Glutamatergic neuron (in vitro differentiated cells): ENCODE measurements at regions not wholly inside any gene's neighbourhood (a gene's known extent, or its start where the extent isn't known, plus 50 kb on each side); places are given as distances from the start of the nearest gene placed in this dataset.
"Not testable (repeated sequence)": the region's sequence is repeated elsewhere in the genome, so short reads cannot be mapped to it uniquely, and the experiment has no call there.

Experiments
- DNase-seq: peaks from one replicate; pipeline ENCODE4 v3.0.0; 2022
- H3K27ac Mint-ChIP-seq: one replicate; pipeline ENCODE4 v1.8.0; 2020; ENCODE audit warnings: mild to moderate bottlenecking, mixed read lengths, inconsistent platforms; ENCODE audit not compliant: unreplicated experiment
- H3K27me3 Mint-ChIP-seq: one replicate; pipeline ENCODE4 v1.8.0; 2020; ENCODE audit warnings: mild to moderate bottlenecking, moderate library complexity, mixed read lengths, inconsistent platforms; ENCODE audit not compliant: unreplicated experiment
- H3K36me3 Mint-ChIP-seq: one replicate; pipeline ENCODE4 v1.8.0; 2020; ENCODE audit warnings: mild to moderate bottlenecking, mixed read lengths, inconsistent platforms; ENCODE audit not compliant: unreplicated experiment
- H3K4me1 Mint-ChIP-seq: one replicate; pipeline ENCODE4 v1.8.0; 2020; ENCODE audit warnings: mild to moderate bottlenecking, low read depth, mixed read lengths, inconsistent platforms; ENCODE audit not compliant: unreplicated experiment
- H3K4me3 Mint-ChIP-seq: one replicate; pipeline ENCODE4 v1.8.0; 2020; ENCODE audit warnings: mild to moderate bottlenecking, mixed read lengths, inconsistent platforms; ENCODE audit not compliant: unreplicated experiment
- H3K9me3 Mint-ChIP-seq: one replicate; pipeline ENCODE4 v1.8.0; 2020; ENCODE audit warnings: mild to moderate bottlenecking, moderate library complexity, mixed read lengths, inconsistent platforms; ENCODE audit not compliant: unreplicated experiment
- TF ChIP-seq, protein P1 (sequence below): fragments of 200-600 bp; sonication (generic); IDR thresholded peaks from one replicate; pipeline ENCODE4 v1.5.0; 2021; ENCODE audit not compliant: partially characterized antibody, unreplicated experiment

DNA sequence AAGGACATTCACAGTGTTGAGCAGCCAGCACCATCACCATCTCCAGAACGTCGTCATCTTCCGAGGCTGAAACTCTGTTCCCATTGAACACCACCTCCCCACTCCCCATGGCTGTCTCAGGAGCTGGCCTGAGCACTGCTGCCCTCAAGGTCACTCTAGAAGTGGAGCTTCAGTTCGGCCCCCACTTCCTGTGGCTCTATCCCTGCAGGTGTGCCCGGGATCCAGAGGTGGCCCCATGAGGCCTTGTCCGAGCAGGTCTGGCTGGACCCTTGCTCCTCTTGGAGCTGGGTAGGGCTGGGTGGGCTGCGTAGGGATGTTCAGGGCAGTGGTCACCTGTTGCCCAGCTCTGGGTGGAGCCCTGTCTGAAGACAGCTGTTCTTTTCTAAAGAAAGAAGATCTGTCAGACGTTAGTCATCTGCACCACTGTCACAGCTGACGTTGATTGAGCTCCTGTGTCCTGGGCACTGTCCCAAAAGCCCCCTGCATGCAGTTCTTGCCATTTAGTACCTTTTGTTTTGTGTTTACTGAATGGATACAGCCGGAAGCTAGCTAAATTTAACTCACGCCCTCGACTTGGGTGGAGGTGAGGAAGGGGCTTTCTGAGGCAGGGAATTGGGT is 75.5 kb upstream of the CLDN5 start:
- H3K27ac Mint-ChIP-seq, result no peak overlapping the region
- H3K4me3 Mint-ChIP-seq, result no peak overlapping the region
- DNase-seq, result no peak
- no peaks in the 10 kb centered on the region for H3K36me3 Mint-ChIP-seq
- H3K27me3 Mint-ChIP-seq, result no peaks in the 10 kb centered on the region
- TF ChIP-seq, protein P1, sequence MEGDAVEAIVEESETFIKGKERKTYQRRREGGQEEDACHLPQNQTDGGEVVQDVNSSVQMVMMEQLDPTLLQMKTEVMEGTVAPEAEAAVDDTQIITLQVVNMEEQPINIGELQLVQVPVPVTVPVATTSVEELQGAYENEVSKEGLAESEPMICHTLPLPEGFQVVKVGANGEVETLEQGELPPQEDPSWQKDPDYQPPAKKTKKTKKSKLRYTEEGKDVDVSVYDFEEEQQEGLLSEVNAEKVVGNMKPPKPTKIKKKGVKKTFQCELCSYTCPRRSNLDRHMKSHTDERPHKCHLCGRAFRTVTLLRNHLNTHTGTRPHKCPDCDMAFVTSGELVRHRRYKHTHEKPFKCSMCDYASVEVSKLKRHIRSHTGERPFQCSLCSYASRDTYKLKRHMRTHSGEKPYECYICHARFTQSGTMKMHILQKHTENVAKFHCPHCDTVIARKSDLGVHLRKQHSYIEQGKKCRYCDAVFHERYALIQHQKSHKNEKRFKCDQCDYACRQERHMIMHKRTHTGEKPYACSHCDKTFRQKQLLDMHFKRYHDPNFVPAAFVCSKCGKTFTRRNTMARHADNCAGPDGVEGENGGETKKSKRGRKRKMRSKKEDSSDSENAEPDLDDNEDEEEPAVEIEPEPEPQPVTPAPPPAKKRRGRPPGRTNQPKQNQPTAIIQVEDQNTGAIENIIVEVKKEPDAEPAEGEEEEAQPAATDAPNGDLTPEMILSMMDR, result no peak
- no peaks in the 10 kb centered on the region for H3K4me1 Mint-ChIP-seq
- peaks cover 2% of the 10 kb centered on the region for H3K9me3 Mint-ChIP-seq

DNA sequence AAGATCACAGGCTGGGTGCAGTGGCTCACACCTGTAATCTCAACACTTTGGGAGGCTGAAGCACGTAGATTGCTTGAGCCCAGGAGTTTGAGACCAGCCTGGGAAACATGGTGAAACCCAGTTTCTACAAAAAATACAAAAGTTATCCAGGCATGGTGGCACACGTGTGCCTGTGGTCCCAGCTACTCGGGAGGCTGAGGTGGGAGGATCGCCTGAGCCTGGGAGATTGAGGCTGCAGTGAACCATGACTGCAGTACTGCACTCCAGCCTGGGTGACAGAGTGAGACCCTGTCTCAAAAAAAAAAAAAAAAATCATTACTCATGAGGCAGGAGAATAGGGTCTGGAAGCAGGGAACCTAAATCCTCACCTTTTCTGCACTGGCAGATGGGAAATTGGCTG is 79.1 kb upstream of the CLDN5 start:
- H3K9me3 Mint-ChIP-seq, H3K27ac Mint-ChIP-seq, H3K4me1 Mint-ChIP-seq, H3K36me3 Mint-ChIP-seq, H3K4me3 Mint-ChIP-seq, DNase-seq, H3K27me3 Mint-ChIP-seq: not testable (repeated sequence)

DNA sequence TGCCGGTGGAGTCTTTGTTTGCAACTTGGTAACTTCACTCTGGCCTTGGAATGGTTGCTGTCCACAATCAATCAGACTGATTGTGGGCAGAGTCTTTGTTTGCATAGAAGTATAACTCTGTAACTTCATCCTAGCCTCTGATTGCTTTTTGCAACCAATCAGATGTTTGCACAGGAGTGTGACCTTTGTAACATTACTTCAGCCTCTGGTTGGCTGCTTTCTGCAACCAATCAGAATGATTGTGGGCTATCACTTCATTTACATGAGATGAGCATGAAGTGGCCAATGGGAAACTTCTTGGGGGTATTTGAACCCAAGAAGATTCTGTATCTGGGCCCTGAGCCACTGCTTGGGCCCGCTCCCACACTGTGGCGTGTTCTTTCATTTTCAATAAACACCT is 79.6 kb upstream of the CLDN5 start:
- Mint-ChIP-seq H3K27ac (no peak overlapping the region), H3K9me3 (peaks cover 5% of the 10 kb centered on the region), H3K4me1 (peaks cover 2% of the 10 kb centered on the region), H3K27me3 (peaks cover 4% of the 10 kb centered on the region), H3K4me3 (no peak overlapping the region), H3K36me3 (no peaks in the 10 kb centered on the region)
- TF ChIP-seq, protein P1, result no peak
- DNase-seq, result no peak

DNA sequence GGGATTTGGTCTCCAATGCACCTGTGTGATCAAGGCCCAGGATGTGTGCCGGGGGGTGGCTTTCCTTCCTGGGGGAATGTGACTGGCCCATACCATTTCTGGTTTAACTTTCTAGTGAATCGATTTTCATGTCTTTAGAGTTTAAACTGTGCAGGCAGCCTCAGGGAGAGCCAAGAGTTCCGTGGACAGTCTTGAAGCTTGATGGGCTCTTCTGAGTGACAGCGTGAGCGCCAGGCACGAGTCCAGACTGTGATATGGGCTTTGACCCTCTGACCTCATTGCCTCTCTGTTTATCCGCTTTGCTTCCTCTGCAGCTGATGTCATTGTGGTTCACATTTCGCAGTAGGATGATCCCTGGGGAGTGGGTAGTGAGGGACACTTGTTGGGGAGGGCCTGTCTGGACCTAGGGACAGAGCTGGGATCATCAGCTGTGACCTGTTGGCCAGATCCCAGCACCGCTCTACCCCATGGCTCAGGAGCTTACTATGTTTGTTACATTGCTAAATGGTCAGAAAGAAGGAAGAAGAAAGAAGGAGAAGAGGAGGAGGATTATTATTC is 80.6 kb upstream of the CLDN5 start:
- H3K27me3 Mint-ChIP-seq, result peaks cover 4% of the 10 kb centered on the region
- no peak overlapping the region for H3K4me3 Mint-ChIP-seq
- H3K4me1 Mint-ChIP-seq, result peaks cover 2% of the 10 kb centered on the region
- H3K9me3 Mint-ChIP-seq, result peaks cover 5% of the 10 kb centered on the region
- no peaks in the 10 kb centered on the region for H3K36me3 Mint-ChIP-seq
- DNase-seq, result no peak
- no peak overlapping the region for H3K27ac Mint-ChIP-seq
- TF ChIP-seq, protein P1, result no peak

DNA sequence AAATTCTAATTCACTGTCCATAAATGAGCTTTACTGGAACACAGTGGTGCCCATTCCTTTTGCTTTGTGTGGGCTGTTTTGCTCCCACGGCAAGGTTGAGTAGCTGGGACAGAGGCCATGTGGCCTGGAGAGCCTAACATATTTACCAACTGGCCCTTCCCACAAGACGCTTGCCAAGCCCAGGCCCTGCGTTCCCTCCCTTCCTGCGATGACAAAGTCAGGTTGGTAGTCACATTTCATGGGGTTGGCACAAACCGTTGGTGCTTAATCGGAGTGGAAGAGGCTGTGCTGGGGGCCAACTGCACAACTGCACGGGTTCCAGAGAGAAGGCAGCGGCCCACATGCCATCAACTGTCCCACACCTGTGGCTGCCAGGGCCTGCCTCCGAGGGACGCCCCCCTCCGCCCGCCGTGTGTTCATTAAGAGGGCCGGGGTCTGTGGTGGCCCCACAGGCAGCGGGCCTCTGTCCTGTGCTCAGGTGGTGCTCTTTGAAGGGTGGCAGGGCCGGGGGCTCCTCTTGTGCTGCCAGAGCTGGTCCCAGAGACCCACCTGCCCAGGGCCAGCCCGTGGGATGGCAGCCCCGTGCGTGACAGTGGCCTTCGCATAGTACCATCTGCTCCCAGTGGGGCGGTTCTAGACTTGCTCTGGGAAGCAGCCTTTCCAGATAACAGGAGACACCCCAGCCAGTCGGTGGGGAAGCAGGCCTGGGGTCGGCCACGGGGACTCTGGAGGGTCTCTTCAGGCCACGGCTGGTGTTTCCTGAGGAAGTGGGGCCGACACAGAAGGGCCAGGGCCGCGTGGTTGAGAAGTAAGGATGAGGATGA is 81.5 kb upstream of the CLDN5 start:
- Mint-ChIP-seq H3K4me3 (no peak overlapping the region), H3K9me3 (peaks cover 5% of the 10 kb centered on the region), H3K27ac (no peak overlapping the region), H3K27me3 (peaks cover 4% of the 10 kb centered on the region), H3K36me3 (no peaks in the 10 kb centered on the region), H3K4me1 (peaks cover 2% of the 10 kb centered on the region)
- no peak for DNase-seq
- TF ChIP-seq, protein P1, result no peak
